HEK293T (cell line): ENCODE measurements at regions not wholly inside any gene's neighbourhood (a gene's known extent, or its start where the extent isn't known, plus 50 kb on each side); places are given as distances from the start of the nearest gene placed in this dataset.

Experiments used
- ELF4 ChIP-seq: fragments of 450-650 bp; IDR thresholded peaks from 2 replicates; pipeline ENCODE4 v1.6.1; 2017; ENCODE audit warnings: antibody characterized with exemption
- FOXA1 ChIP-seq: fragments of 450-650 bp; IDR thresholded peaks from 2 replicates; pipeline ENCODE4 v1.6.1; 2016; ENCODE audit warnings: mild to moderate bottlenecking
- FOXK2 ChIP-seq: fragments of 450-650 bp; IDR thresholded peaks from 2 replicates; pipeline ENCODE4 v1.6.1; 2016; ENCODE audit warnings: mild to moderate bottlenecking
- TARDBP ChIP-seq: fragments of 450-650 bp; IDR thresholded peaks from 2 replicates; pipeline ENCODE4 v1.6.1; 2016

GRCh38 chr22:27669798-27670599, 131.6 kb downstream of the MN1 start:
- no peak for TF ChIP-seq FOXA1
- no peak for TF ChIP-seq TARDBP
- TF ChIP-seq ELF4 = no peak
- no peak for TF ChIP-seq FOXK2
